Neural cell (in vitro differentiated cells): ENCODE measurements at regions not wholly inside any gene's neighbourhood (a gene's known extent, or its start where the extent isn't known, plus 50 kb on each side); places are given as distances from the start of the nearest gene placed in this dataset.

Experiments used
- H2AFZ ChIP-seq: fragments of 200-600, 300-800 bp; sonication (generic), shearing (Covaris generic); 2 replicates; pipeline ENCODE4 v1.6.0; 2014; ENCODE audit warnings: low read depth, mild to moderate bottlenecking, antibody characterized with exemption, low read length, moderate library complexity
- H3F3A ChIP-seq: fragments of 200-600 bp; shearing (Covaris generic); 2 replicates; pipeline ENCODE4 v1.6.1; 2016; ENCODE audit warnings: mild to moderate bottlenecking, moderate library complexity, mixed read lengths, antibody characterized with exemption, low read length; ENCODE audit not compliant: insufficient read depth, poor library complexity, severe bottlenecking
- H3K27ac ChIP-seq: fragments of 200-600, 300-800 bp; sonication (generic), shearing (Covaris generic); 2 replicates; pipeline ENCODE4 v1.5.1; 2014; ENCODE audit warnings: mild to moderate bottlenecking, low read length, moderate library complexity
- H3K27me3 ChIP-seq: fragments of 300-800, 200-600 bp; sonication (generic), shearing (Covaris generic); 2 replicates; pipeline ENCODE4 v1.6.0; 2014; ENCODE audit warnings: mild to moderate bottlenecking, low read depth, low read length, moderate library complexity; ENCODE audit not compliant: insufficient read depth
- H3K36me3 ChIP-seq: fragments of 300-800, 200-600 bp; sonication (generic), shearing (Covaris generic); 2 replicates; pipeline ENCODE4 v1.5.1; 2014; ENCODE audit warnings: mild to moderate bottlenecking, antibody characterized with exemption, low read length, moderate library complexity; ENCODE audit not compliant: insufficient read depth
- H3K4me2 ChIP-seq: fragments of 300-800, 200-600 bp; sonication (generic), shearing (Covaris generic); 2 replicates; pipeline ENCODE4 v1.6.0; 2014; ENCODE audit warnings: mild to moderate bottlenecking, low read length
- H3K4me3 ChIP-seq: fragments of 300-800, 200-600 bp; sonication (generic), shearing (Covaris generic); 2 replicates; pipeline ENCODE4 v1.5.1; 2014; ENCODE audit warnings: mild to moderate bottlenecking, low read length, moderate library complexity
- H3K79me2 ChIP-seq: fragments of 200-600 bp; shearing (Covaris generic); replicated peaks from 2 replicates; pipeline ENCODE4 v1.6.0; 2014; ENCODE audit warnings: mild to moderate bottlenecking, low read length, moderate library complexity; ENCODE audit not compliant: insufficient read depth
- H3K9ac ChIP-seq: fragments of 300-800, 200-600 bp; sonication (generic), shearing (Covaris generic); 2 replicates; pipeline ENCODE4 v1.6.1; 2016; ENCODE audit warnings: mild to moderate bottlenecking, low read length, mixed read lengths
- H3K9me2 ChIP-seq: fragments of 200-600 bp; shearing (Covaris generic); 2 replicates; pipeline ENCODE4 v1.6.1; 2016; ENCODE audit warnings: mild to moderate bottlenecking, low read length, mixed read lengths; ENCODE audit not compliant: insufficient read depth
- H3K9me3 ChIP-seq: fragments of 200-600, 300-800 bp; sonication (generic), shearing (Covaris generic); 2 replicates; pipeline ENCODE4 v1.6.1; 2016; ENCODE audit warnings: mild to moderate bottlenecking, mixed run types, low read length, moderate library complexity, mixed read lengths
- H4K20me1 ChIP-seq: fragments of 200-600 bp; shearing (Covaris generic); 2 replicates; pipeline ENCODE4 v1.6.1; 2016; ENCODE audit warnings: mild to moderate bottlenecking, mixed run types; ENCODE audit not compliant: insufficient read depth
- CTCF ChIP-seq: fragments of 450-650 bp; IDR thresholded peaks from 2 replicates; pipeline ENCODE4 v1.5.1; 2014; ENCODE audit warnings: antibody characterized with exemption, mild to moderate bottlenecking, moderate library complexity; ENCODE audit not compliant: poor library complexity, severe bottlenecking
- EP300 ChIP-seq: fragments of 450-650 bp; conservative IDR thresholded peaks from 2 replicates; pipeline ENCODE4 v1.6.1; 2014; ENCODE audit warnings: antibody characterized with exemption, mild to moderate bottlenecking, moderate library complexity; ENCODE audit not compliant: poor library complexity, severe bottlenecking
- EZH2 ChIP-seq: fragments of 200-600, 300-800 bp; shearing (Covaris generic), sonication (generic); IDR thresholded peaks from 2 replicates; pipeline ENCODE4 v1.6.1; 2014; ENCODE audit warnings: antibody characterized with exemption, low read length, borderline replicate concordance, mild to moderate bottlenecking; ENCODE audit not compliant: insufficient read depth, poor library complexity, severe bottlenecking
- MXI1 ChIP-seq: fragments of 450-650 bp; conservative IDR thresholded peaks from 2 replicates; pipeline ENCODE4 v1.6.1; 2014; ENCODE audit warnings: antibody characterized with exemption, mild to moderate bottlenecking; ENCODE audit not compliant: poor library complexity, severe bottlenecking
- POLR2AphosphoS5 ChIP-seq: IDR thresholded peaks from 2 replicates; pipeline ENCODE4 v1.6.1; 2012
- RAD21 ChIP-seq: fragments of 450-650 bp; conservative IDR thresholded peaks from 2 replicates; pipeline ENCODE4 v1.6.1; 2014; ENCODE audit warnings: antibody characterized with exemption, mild to moderate bottlenecking, moderate library complexity
- REST ChIP-seq: IDR thresholded peaks from 2 replicates; pipeline ENCODE4 v1.6.1; 2012; ENCODE audit warnings: borderline replicate concordance
- SMC3 ChIP-seq: fragments of 450-650 bp; conservative IDR thresholded peaks from 2 replicates; pipeline ENCODE4 v1.6.1; 2014; ENCODE audit warnings: antibody characterized with exemption, mild to moderate bottlenecking, moderate library complexity; ENCODE audit not compliant: poor library complexity
- TAF1 ChIP-seq: IDR thresholded peaks from 2 replicates; pipeline ENCODE4 v1.6.1; 2012; ENCODE audit warnings: low read depth

GRCh38 chr5:174355208-174355612, 309.7 kb downstream of the NSG2 start:
- no peak overlapping the region for H3K4me3 ChIP-seq
- H3K79me2 ChIP-seq: no peaks in the 10 kb centered on the region
- TF ChIP-seq SMC3 (no peak), POLR2AphosphoS5 (no peak), RAD21 (no peak), EZH2 (no peak), MXI1 (no peak), REST (no peak), EP300 (no peak), TAF1 (no peak), CTCF (no peak)
- H3F3A ChIP-seq: no peaks in the 10 kb centered on the region
- no peaks in the 10 kb centered on the region for H3K27me3 ChIP-seq
- H3K4me2 ChIP-seq: no peak overlapping the region
- H3K9ac ChIP-seq: no peak overlapping the region
- H4K20me1 ChIP-seq: no peaks in the 10 kb centered on the region
- no peaks in the 10 kb centered on the region for H3K9me2 ChIP-seq
- H3K36me3 ChIP-seq: no peaks in the 10 kb centered on the region
- H3K27ac ChIP-seq: no peak overlapping the region
- no peaks in the 10 kb centered on the region for H3K9me3 ChIP-seq
- H2AFZ ChIP-seq: no peak overlapping the region

- no peaks in the 10 kb centered on the region for H3K9me3 ChIP-seq
- no peaks in the 10 kb centered on the region for H4K20me1 ChIP-seq
- H3K27ac ChIP-seq: no peak overlapping the region
- no peak overlapping the region for H3K4me2 ChIP-seq
- H3K27me3 ChIP-seq: no peaks in the 10 kb centered on the region
- no peak overlapping the region for H3K4me3 ChIP-seq
- no peak overlapping the region for H2AFZ ChIP-seq
- no peak overlapping the region for H3K9ac ChIP-seq
- H3F3A ChIP-seq: no peaks in the 10 kb centered on the region
- H3K79me2 ChIP-seq: no peaks in the 10 kb centered on the region
- TF ChIP-seq REST (no peak), TAF1 (no peak), POLR2AphosphoS5 (no peak), EZH2 (no peak)
- no peaks in the 10 kb centered on the region for H3K9me2 ChIP-seq
- H3K36me3 ChIP-seq: no peaks in the 10 kb centered on the region
These were observed 310.5 kb downstream of the NSG2 start for GRCh38 chr5:174355995-174356394.
